HepG2 (cell line): ENCODE measurements at regions not wholly inside any gene's neighbourhood (a gene's known extent, or its start where the extent isn't known, plus 50 kb on each side); places are given as distances from the start of the nearest gene placed in this dataset.

Experiments used
- MAFK ChIP-seq, 2 experiments: IDR thresholded peaks in 1 of 2; conservative IDR thresholded peaks in 1 of 2; 2 replicates each; pipeline ENCODE4 v1.6.1; 2011; ENCODE audit warnings: improper control_type of control experiment in 2 of 2, low read length in 2 of 2
- ZBTB49 ChIP-seq: sonication (generic); formaldehyde crosslinking; IDR thresholded peaks from 2 replicates; pipeline ENCODE4 v1.4.0; 2020; ENCODE audit warnings: missing genetic modification reagents, borderline replicate concordance

GRCh38 chr5:20213803-20214202 is 225.8 kb upstream of the CDH18 start:
- TF ChIP-seq MAFK (conservative IDR thresholded peaks at IDR 0.05 in 1 of 2, IDR thresholded peaks at IDR 0.05 in 1 of 2; ENCODE audit: low read length in 2 of 2) (no peak), ZBTB49 (CRISPR knock-in tag) (no peak)
